ENCODE measurements at regions not wholly inside any gene's neighbourhood (a gene's known extent, or its start where the extent isn't known, plus 50 kb on each side); places are given as distances from the start of the nearest gene placed in this dataset.

- Histone ChIP-seq H3K9ac (replicated peaks; ENCODE audit: extremely low read depth, insufficient read depth, low read length) (no peak overlapping the region), H3K79me2 (ENCODE audit: control insufficient read depth, insufficient read depth, low read length) (no peaks in the 10 kb centered on the region), H3K27me3 (ENCODE audit: control insufficient read depth in 2 of 2, insufficient read depth in 2 of 2, low read length in 2 of 2) (no peaks in the 10 kb centered on the region), H3K27ac (ENCODE audit: insufficient read depth, low read depth, low read length) (no peak overlapping the region), H3K36me3 (ENCODE audit: control insufficient read depth in 2 of 2, extremely low read depth in 1 of 2, insufficient read depth in 2 of 2, low read length in 2 of 2) (no peaks in the 10 kb centered on the region), H3K4me1 (ENCODE audit: control insufficient read depth, extremely low read depth, insufficient read depth, low read length) (no peaks in the 10 kb centered on the region), H4K20me1 (replicated peaks; ENCODE audit: control insufficient read depth, extremely low read depth, insufficient read depth, low read length) (no peaks in the 10 kb centered on the region), H3K4me3 (replicated peaks in 1 of 3; ENCODE audit: insufficient read depth in 1 of 3, low read depth in 1 of 3, low read length in 3 of 3) (no peak overlapping the region), H3K4me2 (ENCODE audit: insufficient read depth, low read length) (no peak overlapping the region), H2AFZ (ENCODE audit: low read depth, low read length) (no peak overlapping the region), H3K9me3 (replicated peaks; ENCODE audit: control insufficient read depth, insufficient read depth, low read length) (peaks cover 4% of the 10 kb centered on the region), H3K9me1 (replicated peaks; ENCODE audit: control insufficient read depth, extremely low read depth, insufficient read depth, low read length) (no peaks in the 10 kb centered on the region)
- TF ChIP-seq JUN (IDR thresholded peaks at IDR 0.05; ENCODE audit: borderline replicate concordance, insufficient read depth, insufficient read length, low read depth) = no peak
- TF ChIP-seq, protein P1, sequence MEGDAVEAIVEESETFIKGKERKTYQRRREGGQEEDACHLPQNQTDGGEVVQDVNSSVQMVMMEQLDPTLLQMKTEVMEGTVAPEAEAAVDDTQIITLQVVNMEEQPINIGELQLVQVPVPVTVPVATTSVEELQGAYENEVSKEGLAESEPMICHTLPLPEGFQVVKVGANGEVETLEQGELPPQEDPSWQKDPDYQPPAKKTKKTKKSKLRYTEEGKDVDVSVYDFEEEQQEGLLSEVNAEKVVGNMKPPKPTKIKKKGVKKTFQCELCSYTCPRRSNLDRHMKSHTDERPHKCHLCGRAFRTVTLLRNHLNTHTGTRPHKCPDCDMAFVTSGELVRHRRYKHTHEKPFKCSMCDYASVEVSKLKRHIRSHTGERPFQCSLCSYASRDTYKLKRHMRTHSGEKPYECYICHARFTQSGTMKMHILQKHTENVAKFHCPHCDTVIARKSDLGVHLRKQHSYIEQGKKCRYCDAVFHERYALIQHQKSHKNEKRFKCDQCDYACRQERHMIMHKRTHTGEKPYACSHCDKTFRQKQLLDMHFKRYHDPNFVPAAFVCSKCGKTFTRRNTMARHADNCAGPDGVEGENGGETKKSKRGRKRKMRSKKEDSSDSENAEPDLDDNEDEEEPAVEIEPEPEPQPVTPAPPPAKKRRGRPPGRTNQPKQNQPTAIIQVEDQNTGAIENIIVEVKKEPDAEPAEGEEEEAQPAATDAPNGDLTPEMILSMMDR (IDR thresholded peaks at IDR 0.05; ENCODE audit: extremely low read depth in 1 of 2, insufficient read depth in 1 of 2, low read depth in 1 of 2, low read length in 2 of 2) = no peak
- no peak for TF ChIP-seq MYC (IDR thresholded peaks at IDR 0.05; ENCODE audit: low read depth, low read length)
- no peak for TF ChIP-seq GATA2 (IDR thresholded peaks at IDR 0.05; ENCODE audit: insufficient read depth, insufficient read length, low read depth, low read length)
- TF ChIP-seq EZH2 (IDR thresholded peaks at IDR 0.05; ENCODE audit: borderline replicate concordance, low read depth, low read length, severe bottlenecking) = no peak
- intact Hi-C loops (cut with micrococcal nuclease) (no loop called here), dilution Hi-C loops (cut with MboI; ENCODE audit: extremely low pct_ligation_motif_present, low sequenced_read_pairs) (no loop called here)
- FAIRE-seq = no peak
- BruUV-seq (replicated peaks) = no TSS peak
- CTCF ChIA-PET = no interaction called here
- no peak for DNase-seq (ENCODE audit: low read depth, low spot score)
- POLR2A ChIA-PET = no interaction called here
Observed at GRCh38 chr7:145009876-145010275, 174.0 kb upstream of the TPK1 start.

DNA sequence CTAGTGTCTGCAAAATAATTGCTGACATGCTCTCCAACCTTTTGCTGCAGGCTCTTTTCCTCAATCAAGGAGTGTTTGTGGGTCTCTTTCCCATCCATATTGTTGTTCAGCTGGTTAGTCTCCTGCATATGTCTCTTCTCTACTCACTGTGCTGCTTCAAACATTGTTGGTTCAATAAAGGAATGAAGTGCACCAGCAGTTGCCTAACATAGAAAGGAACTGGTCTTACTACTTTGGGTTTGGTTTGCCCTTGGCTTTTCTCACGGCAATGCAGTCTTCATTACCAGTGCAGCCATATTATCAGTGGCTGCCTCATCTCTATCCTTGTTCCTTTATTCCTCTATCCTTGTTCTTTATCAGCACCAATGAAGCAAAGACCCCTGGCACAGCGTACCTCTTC lies 169.7 kb upstream of the TPK1 start:
- no peak overlapping the region for H3K9ac ChIP-seq (replicated peaks; ENCODE audit: extremely low read depth, insufficient read depth, low read length)
- dilution Hi-C loops (cut with MboI; ENCODE audit: extremely low pct_ligation_motif_present, low sequenced_read_pairs) (no loop called here), intact Hi-C loops (cut with micrococcal nuclease) (no loop called here)
- no peak for FAIRE-seq
- no TSS peak for BruUV-seq (replicated peaks)
- H3K4me1 ChIP-seq (ENCODE audit: control insufficient read depth, extremely low read depth, insufficient read depth, low read length) = no peaks in the 10 kb centered on the region
- no peak overlapping the region for H3K27ac ChIP-seq (ENCODE audit: insufficient read depth, low read depth, low read length)
- no peaks in the 10 kb centered on the region for H4K20me1 ChIP-seq (replicated peaks; ENCODE audit: control insufficient read depth, extremely low read depth, insufficient read depth, low read length)
- peaks cover 4% of the 10 kb centered on the region for H3K9me3 ChIP-seq (replicated peaks; ENCODE audit: control insufficient read depth, insufficient read depth, low read length)
- no peak overlapping the region for H2AFZ ChIP-seq (ENCODE audit: low read depth, low read length)
- ChIA-PET CTCF (no interaction called here), POLR2A (no interaction called here)
- H3K79me2 ChIP-seq (ENCODE audit: control insufficient read depth, insufficient read depth, low read length) = no peaks in the 10 kb centered on the region
- TF ChIP-seq, protein P2, sequence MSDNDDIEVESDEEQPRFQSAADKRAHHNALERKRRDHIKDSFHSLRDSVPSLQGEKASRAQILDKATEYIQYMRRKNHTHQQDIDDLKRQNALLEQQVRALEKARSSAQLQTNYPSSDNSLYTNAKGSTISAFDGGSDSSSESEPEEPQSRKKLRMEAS (IDR thresholded peaks at IDR 0.05; ENCODE audit: insufficient read depth, insufficient read length) = no peak
- TF ChIP-seq FOS (IDR thresholded peaks at IDR 0.05; ENCODE audit: borderline replicate concordance, insufficient read depth, low read length) = no peak
- TF ChIP-seq, protein P1 (IDR thresholded peaks at IDR 0.05; ENCODE audit: extremely low read depth in 1 of 2, insufficient read depth in 1 of 2, low read depth in 1 of 2, low read length in 2 of 2) = no peak
- no peak for TF ChIP-seq GATA2 (IDR thresholded peaks at IDR 0.05; ENCODE audit: insufficient read depth, insufficient read length, low read depth, low read length)
- TF ChIP-seq POLR2A (IDR thresholded peaks at IDR 0.05; ENCODE audit: low read depth, low read length) = no peak
- TF ChIP-seq JUN (IDR thresholded peaks at IDR 0.05; ENCODE audit: borderline replicate concordance, insufficient read depth, insufficient read length, low read depth) = no peak
- no peak for TF ChIP-seq EZH2 (IDR thresholded peaks at IDR 0.05; ENCODE audit: borderline replicate concordance, low read depth, low read length, severe bottlenecking)
- no peak for TF ChIP-seq MYC (IDR thresholded peaks at IDR 0.05; ENCODE audit: low read depth, low read length)
- no peak for TF ChIP-seq POLR2AphosphoS5 (IDR thresholded peaks at IDR 0.05; ENCODE audit: insufficient read depth, low read depth, low read length)
- H3K36me3 ChIP-seq (ENCODE audit: control insufficient read depth in 2 of 2, extremely low read depth in 1 of 2, insufficient read depth in 2 of 2, low read length in 2 of 2) = no peaks in the 10 kb centered on the region
- no peaks in the 10 kb centered on the region for H3K27me3 ChIP-seq (ENCODE audit: control insufficient read depth in 2 of 2, insufficient read depth in 2 of 2, low read length in 2 of 2)
- no peak for DNase-seq (ENCODE audit: low read depth, low spot score)
- H3K4me3 ChIP-seq (replicated peaks in 1 of 3; ENCODE audit: insufficient read depth in 1 of 3, low read depth in 1 of 3, low read length in 3 of 3) = no peak overlapping the region
- H3K4me2 ChIP-seq (ENCODE audit: insufficient read depth, low read length) = no peak overlapping the region
- H3K9me1 ChIP-seq (replicated peaks; ENCODE audit: control insufficient read depth, extremely low read depth, insufficient read depth, low read length) = no peaks in the 10 kb centered on the region

Data from endothelial cell of umbilical vein (primary cell).